ENCODE measurements at regions not wholly inside any gene's neighbourhood (a gene's known extent, or its start where the extent isn't known, plus 50 kb on each side); places are given as distances from the start of the nearest gene placed in this dataset.

DNA sequence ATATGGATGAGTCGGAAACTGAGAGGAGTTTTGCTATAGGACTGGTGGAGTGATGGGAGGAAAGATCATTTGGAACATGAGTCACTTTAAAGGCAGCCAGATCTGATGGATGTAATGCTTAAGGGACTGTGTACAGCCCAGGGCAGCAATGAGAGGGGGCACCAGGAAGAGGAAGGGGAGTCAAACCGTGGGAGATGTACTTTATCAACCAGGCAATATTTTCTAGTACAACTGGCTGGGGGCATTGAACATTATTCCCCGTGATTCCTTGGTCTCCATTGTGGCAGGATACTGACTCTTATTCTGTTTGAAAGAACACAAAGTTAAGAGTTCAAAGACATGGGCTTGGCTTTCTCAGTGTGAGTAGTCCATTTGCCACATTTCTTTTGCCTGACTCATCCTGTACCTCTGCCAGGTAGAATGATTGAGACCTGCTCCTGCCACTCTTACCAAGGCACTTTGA lies 268.2 kb upstream of the NR5A2 start:
- TF ChIP-seq, protein P1, sequence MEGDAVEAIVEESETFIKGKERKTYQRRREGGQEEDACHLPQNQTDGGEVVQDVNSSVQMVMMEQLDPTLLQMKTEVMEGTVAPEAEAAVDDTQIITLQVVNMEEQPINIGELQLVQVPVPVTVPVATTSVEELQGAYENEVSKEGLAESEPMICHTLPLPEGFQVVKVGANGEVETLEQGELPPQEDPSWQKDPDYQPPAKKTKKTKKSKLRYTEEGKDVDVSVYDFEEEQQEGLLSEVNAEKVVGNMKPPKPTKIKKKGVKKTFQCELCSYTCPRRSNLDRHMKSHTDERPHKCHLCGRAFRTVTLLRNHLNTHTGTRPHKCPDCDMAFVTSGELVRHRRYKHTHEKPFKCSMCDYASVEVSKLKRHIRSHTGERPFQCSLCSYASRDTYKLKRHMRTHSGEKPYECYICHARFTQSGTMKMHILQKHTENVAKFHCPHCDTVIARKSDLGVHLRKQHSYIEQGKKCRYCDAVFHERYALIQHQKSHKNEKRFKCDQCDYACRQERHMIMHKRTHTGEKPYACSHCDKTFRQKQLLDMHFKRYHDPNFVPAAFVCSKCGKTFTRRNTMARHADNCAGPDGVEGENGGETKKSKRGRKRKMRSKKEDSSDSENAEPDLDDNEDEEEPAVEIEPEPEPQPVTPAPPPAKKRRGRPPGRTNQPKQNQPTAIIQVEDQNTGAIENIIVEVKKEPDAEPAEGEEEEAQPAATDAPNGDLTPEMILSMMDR (IDR thresholded peaks at IDR 0.05; ENCODE audit: poor library complexity, severe bottlenecking), result no peak
- TF ChIP-seq POLR2AphosphoS5 (IDR thresholded peaks at IDR 0.05) (no peak), EZH2 (IDR thresholded peaks at IDR 0.05; ENCODE audit: borderline replicate concordance, insufficient read depth, low read length, poor library complexity, severe bottlenecking) (no peak)

Data from neural cell (in vitro differentiated cells).